Aorta (tissue), 5 donors: ENCODE measurements at regions not wholly inside any gene's neighbourhood (a gene's known extent, or its start where the extent isn't known, plus 50 kb on each side); places are given as distances from the start of the nearest gene placed in this dataset.

Experiments used
- ATAC-seq: fragments of 200-7000 bp; cut with Tn5 transposase; one replicate; pipeline ENCODE4 v1.9.1; 2022; ENCODE audit warnings: moderate library complexity; ENCODE audit not compliant: low FRiP score
- DNase-seq, 2 donors: peaks; one replicate each; pipeline ENCODE4 v3.0.0-alpha.2; 2020
- H3K27ac ChIP-seq, 2 donors: one replicate each; pipeline ENCODE4 v1.5.1; 2013; ENCODE audit warnings: low read length in 2 of 2, mild to moderate bottlenecking in 2 of 2, moderate library complexity in 2 of 2, control low read depth in 1 of 2, inconsistent platforms in 1 of 2, low read depth in 1 of 2
- H3K27me3 ChIP-seq, 2 donors: one replicate each; pipeline ENCODE4 v1.6.1; 2013; ENCODE audit warnings: control low read depth in 1 of 2, low read length in 1 of 2, mild to moderate bottlenecking in 1 of 2, moderate library complexity in 1 of 2; ENCODE audit not compliant: insufficient read depth in 2 of 2, control insufficient read depth in 1 of 2
- H3K36me3 ChIP-seq, 2 donors: one replicate each; pipeline ENCODE4 v1.6.1; 2013; ENCODE audit warnings: control low read depth in 1 of 2, low read length in 1 of 2, mild to moderate bottlenecking in 1 of 2; ENCODE audit not compliant: insufficient read depth in 2 of 2, control insufficient read depth in 1 of 2
- H3K4me1 ChIP-seq, 2 donors: one replicate each; pipeline ENCODE4 v1.6.1; 2013; ENCODE audit warnings: low read length in 2 of 2, control low read depth in 1 of 2, mild to moderate bottlenecking in 1 of 2, moderate library complexity in 1 of 2; ENCODE audit not compliant: insufficient read depth in 2 of 2, control insufficient read depth in 1 of 2
- H3K4me3 ChIP-seq, 2 donors: one replicate each; pipeline ENCODE4 v1.5.1; 2013; ENCODE audit warnings: low read length in 2 of 2, control low read depth in 1 of 2, mild to moderate bottlenecking in 1 of 2
- H3K9me3 ChIP-seq: one replicate; pipeline ENCODE4 v1.6.1; 2013; ENCODE audit warnings: mild to moderate bottlenecking, low read length; ENCODE audit not compliant: control insufficient read depth
- WGBS, 2 donors: extraction: QIAGEN DNeasy Blood & Tissue Kit; methylation state at CpG; one replicate each; pipeline ENCODE4 v1.1.7; 2013; 5-methylcytosine and 5-hydroxymethylcytosine counted together
- intact Hi-C, 2 donors: fragments of 100-400 bp; cut with DNase I; formaldehyde crosslinking; loops; one replicate each; pipeline versions ENCODE4 v1.14.2 to v1.15.0; 2022
- donor health status: healthy with polysubstance abuse.
- donor health status: Bipolar disorder and iron deficiency.
- donor health status: DM: no; HTN: no; CAD: no.
- donor health status: DM: no; HTN: no; CAD: no.
- donor health status: DM: yes; HTN: yes; CAD: no.

DNA sequence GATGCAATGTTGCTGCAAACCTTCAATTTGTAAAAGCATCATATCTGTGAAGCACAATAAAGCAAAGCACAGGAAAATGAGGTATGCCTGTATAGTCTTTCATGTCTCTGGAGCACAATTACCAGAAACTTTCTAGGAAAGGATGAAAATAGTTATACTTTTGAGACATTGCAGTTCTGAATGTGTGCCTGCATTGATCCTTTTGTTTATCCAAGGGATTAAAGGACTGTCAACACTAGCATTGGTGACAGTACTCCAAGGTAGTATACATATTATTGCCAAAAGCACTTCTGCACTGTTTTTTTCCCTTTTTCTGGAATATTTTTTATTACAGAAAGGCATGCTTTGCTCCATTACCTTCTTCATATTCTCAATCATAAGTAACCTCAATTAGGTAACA is 476.0 kb downstream of the GABRG1 start:
- intact Hi-C loops = no loop called here
- Histone ChIP-seq H3K27me3 (no peaks in the 10 kb centered on the region), H3K4me3 (no peak overlapping the region), H3K27ac (no peak overlapping the region), H3K36me3 (no peaks in the 10 kb centered on the region), H3K4me1 (no peaks in the 10 kb centered on the region), H3K9me3 (no peaks in the 10 kb centered on the region)
- no peak for DNase-seq
- ATAC-seq = no peak

DNA sequence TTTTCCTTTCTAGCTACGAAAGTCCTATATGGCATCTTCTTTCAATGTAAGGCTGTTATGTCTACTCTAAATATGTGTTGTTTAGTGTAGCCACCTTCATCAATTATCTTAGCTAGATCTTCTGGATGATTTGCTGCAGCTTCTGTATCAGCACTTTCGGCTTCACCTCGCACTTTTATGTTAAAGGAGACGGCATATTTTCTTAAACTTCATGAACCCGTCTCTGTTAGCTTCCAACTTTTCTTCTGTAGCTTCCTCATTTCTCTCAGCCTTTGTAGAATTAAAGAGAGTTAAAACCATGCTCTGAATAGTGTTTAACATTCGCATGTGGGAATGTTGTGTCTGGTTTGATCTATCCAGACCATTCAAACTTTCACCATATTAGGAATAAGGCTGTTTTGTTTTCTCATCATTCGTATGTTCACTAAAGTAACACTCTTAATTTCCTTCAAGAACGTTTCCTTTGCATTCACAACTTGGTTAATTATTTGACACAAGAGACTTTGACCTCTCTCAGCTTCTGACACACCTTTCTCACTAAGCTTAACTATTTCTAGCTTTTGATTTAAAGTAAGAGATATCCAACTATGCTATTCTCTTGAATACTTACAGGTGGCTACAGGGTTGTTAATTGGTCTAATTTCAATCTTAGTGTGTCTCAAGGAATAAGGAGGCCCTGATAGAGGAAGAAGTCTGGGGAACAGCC is 476.8 kb downstream of the GABRG1 start:
- intact Hi-C loops = no loop called here
- H3K4me1 ChIP-seq = no peaks in the 10 kb centered on the region
- ATAC-seq = no peak
- H3K27me3 ChIP-seq = no peaks in the 10 kb centered on the region
- H3K36me3 ChIP-seq = no peaks in the 10 kb centered on the region
- WGBS, 2 donors = 66 to 73% methylated on average over 8 of the region's 8 CpGs
- no peak overlapping the region for H3K4me3 ChIP-seq
- H3K9me3 ChIP-seq = no peaks in the 10 kb centered on the region
- no peak for DNase-seq
- no peak overlapping the region for H3K27ac ChIP-seq

DNA sequence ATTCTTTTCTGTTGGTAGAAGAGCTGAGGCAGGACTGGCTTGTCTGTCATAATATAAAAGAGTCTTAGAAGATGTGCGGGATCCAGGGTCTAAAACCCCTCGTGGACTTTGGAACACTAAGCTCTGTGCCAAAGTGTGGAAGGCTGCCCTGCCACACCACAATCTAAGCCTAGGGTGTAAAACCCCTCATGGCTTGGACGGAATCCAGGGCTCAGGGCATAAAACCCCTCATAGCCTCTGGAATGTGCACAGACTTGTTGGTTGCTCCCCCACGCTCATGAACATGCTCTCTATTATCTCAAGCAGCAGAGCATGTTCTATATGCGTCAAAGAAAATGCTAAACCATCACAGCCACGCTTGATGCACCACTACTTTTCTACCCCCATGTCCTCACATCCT is 483.6 kb downstream of the GABRG1 start:
- no peaks in the 10 kb centered on the region for H3K27me3 ChIP-seq
- no peak for ATAC-seq
- H3K9me3 ChIP-seq = no peaks in the 10 kb centered on the region
- no peak overlapping the region for H3K27ac ChIP-seq
- H3K4me1 ChIP-seq = no peaks in the 10 kb centered on the region
- H3K4me3 ChIP-seq = no peak overlapping the region
- 77 to 86% methylated on average over 6 of the region's 6 CpGs for WGBS, 2 donors
- intact Hi-C loops = no loop called here
- no peaks in the 10 kb centered on the region for H3K36me3 ChIP-seq
- no peak for DNase-seq

DNA sequence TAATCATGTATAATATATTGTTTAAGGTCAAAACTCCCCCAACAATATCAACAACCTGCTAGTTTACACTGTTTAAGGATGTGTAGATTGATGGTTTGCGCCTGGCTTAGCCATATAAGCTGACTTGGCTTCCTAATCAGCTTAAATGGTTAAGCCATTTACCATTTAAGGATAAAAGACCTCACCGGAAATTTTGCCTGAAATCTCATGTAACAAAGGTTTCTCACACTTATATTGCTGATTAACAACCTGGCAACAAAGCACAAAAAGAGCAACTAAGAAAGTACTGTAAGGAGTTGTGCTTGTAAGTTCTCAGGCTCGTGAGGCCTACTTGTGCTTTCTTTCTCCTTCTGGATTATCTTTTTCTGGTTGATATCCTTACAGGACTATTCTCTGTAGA is 485.2 kb downstream of the GABRG1 start:
- WGBS, 2 donors = 70 to 76% methylated on average over 3 of the region's 3 CpGs

DNA sequence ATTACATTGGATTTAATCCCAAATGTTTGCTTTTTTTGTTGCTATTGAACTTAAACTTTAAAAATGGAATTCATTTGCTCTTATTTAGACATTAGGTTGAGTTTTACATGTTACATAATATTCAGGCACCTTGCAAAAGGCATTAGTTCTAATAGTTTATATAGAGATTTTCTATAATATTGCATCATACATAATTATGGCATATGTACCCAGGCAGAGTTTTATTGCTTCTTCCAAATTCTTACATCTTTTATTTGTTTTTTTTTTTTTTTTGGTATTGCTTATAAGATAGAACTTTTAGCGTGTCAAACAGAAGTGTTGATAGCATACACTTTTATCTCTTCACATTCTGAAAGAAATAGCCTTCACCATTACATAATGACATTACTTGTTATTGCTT is 487.7 kb downstream of the GABRG1 start:
- H3K27ac ChIP-seq = no peak overlapping the region
- H3K9me3 ChIP-seq = no peaks in the 10 kb centered on the region
- no peaks in the 10 kb centered on the region for H3K27me3 ChIP-seq
- ATAC-seq (no peak), DNase-seq (no peak)
- no peaks in the 10 kb centered on the region for H3K36me3 ChIP-seq
- H3K4me1 ChIP-seq = no peaks in the 10 kb centered on the region
- H3K4me3 ChIP-seq = no peak overlapping the region
- 7 to 24% methylated on average over 1 of the region's 1 CpG for WGBS, 2 donors
- intact Hi-C loops = no loop called here

More for the DNA sequence above, 485.2 kb downstream of the GABRG1 start:
- H3K36me3 ChIP-seq = no peaks in the 10 kb centered on the region
- DNase-seq (no peak), ATAC-seq (no peak)
- H3K27me3 ChIP-seq = no peaks in the 10 kb centered on the region
- intact Hi-C loops = no loop called here
- H3K4me3 ChIP-seq = no peak overlapping the region
- no peaks in the 10 kb centered on the region for H3K9me3 ChIP-seq
- H3K4me1 ChIP-seq = no peaks in the 10 kb centered on the region
- no peak overlapping the region for H3K27ac ChIP-seq

DNA sequence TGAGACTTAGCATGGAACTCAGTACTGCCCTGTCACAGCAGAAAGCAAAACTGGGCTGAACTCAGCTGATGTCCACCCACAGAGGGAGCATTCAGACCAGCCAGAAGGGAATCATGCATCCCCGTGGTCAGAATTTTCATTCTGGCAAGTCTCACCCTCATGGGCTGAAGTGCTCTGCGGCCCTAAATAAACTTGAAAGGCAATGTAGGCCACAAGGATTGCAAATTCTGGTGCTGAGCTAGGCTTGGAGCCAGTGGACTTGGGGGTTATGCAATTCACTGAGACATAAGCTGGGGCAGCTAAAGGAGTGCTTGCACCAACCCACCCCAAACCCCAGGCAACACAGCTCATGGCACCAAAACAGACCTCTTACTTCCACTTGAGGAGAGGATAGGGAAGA is 494.1 kb downstream of the GABRG1 start:
- H3K27me3 ChIP-seq = no peaks in the 10 kb centered on the region
- no peaks in the 10 kb centered on the region for H3K36me3 ChIP-seq
- H3K27ac ChIP-seq = no peak overlapping the region
- DNase-seq (no peak), ATAC-seq (no peak)
- H3K4me1 ChIP-seq = no peaks in the 10 kb centered on the region
- H3K9me3 ChIP-seq = no peaks in the 10 kb centered on the region
- no peak overlapping the region for H3K4me3 ChIP-seq
- WGBS, 2 donors = 74 to 76% methylated on average over 2 of the region's 2 CpGs
- intact Hi-C loops = no loop called here

DNA sequence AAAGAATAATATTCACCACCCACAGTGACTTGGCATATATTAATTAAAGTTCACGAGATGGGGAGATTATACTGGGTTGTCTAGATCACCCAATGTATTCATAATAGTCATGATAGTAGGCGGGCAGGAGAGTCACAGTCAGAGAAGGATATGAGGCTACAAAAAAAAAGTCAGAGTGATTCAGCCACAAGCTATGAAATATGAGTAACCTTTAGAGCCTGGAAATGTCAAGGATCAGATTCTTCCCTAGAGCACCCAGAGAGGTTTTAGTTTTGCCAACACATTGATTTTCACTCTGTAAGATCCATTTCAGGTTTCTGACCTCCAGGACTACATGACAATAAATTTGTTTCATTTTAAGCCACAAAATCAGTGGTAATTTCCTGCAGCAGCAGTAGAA is 501.9 kb downstream of the GABRG1 start:
- H3K4me1 ChIP-seq = no peaks in the 10 kb centered on the region
- 55 to 58% methylated on average over 2 of the region's 2 CpGs for WGBS, 2 donors

DNA sequence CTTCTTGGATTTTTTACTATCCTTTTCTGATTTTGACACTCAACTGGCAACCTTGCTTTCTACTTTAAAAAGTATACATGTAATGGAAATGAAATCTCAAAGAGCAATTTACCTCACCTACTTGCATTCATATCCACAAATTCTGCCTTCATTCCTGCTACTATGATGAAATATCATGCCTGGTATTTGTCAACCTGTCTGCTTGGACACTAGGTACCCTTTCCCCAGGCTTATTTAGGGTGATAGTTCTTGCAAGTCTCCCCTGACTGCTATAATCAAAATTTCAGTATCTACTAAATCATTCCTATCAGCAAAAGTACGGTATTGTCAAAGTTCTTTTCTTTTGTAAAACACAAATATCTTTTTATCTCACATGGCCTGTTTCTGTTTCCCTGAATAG is 503.0 kb downstream of the GABRG1 start:
- intact Hi-C loops = no loop called here

More for the DNA sequence above, 501.9 kb downstream of the GABRG1 start:
- DNase-seq (no peak), ATAC-seq (no peak)
- no peak overlapping the region for H3K27ac ChIP-seq
- H3K27me3 ChIP-seq = no peaks in the 10 kb centered on the region
- H3K36me3 ChIP-seq = no peaks in the 10 kb centered on the region
- H3K9me3 ChIP-seq = no peaks in the 10 kb centered on the region
- H3K4me3 ChIP-seq = no peak overlapping the region
- intact Hi-C loops = no loop called here

DNA sequence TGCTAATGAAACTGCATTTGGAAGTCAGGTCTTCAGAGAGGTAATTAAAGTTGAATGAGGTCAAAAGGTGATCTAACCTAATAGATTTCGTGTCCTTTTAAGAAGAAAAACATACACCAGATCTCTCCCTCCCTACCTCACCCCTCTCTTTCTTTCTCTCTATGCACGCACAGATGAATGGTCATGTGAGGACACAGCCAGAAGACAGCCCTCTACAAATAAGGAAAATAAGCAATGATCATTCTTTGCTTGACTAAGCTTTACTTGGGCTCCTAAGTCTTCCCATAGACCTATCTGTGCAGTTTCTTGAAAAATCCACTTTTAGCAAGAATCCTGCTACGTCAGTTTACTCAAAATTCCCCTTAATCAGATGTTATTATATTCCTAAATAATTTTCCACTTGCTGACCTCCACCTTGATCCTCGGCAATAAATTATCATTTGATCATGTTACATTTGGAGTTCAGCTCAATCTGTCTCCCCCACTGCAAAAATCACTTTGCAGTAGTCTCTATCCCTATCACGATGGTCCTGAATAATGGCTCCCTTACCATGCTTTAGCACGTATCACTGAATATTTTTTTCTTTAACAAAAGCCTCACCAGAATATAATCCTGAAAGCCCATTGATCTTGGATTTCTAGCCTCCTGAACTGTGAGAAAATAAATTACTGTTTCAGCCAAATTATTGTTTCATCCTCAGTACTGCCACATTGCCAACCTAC is 527.3 kb downstream of the GABRG1 start:
- Histone ChIP-seq H3K4me3 (no peak overlapping the region), H3K9me3 (no peaks in the 10 kb centered on the region), H3K36me3 (no peaks in the 10 kb centered on the region), H3K4me1 (no peaks in the 10 kb centered on the region), H3K27me3 (no peaks in the 10 kb centered on the region), H3K27ac (no peak overlapping the region)
- DNase-seq (no peak), ATAC-seq (no peak)
- 57 to 65% methylated on average over 6 of the region's 6 CpGs for WGBS, 2 donors
- intact Hi-C loops = no loop called here

More for the DNA sequence above, 503.0 kb downstream of the GABRG1 start:
- Histone ChIP-seq H3K36me3 (no peaks in the 10 kb centered on the region), H3K4me1 (no peaks in the 10 kb centered on the region), H3K4me3 (no peak overlapping the region), H3K9me3 (no peaks in the 10 kb centered on the region), H3K27ac (no peak overlapping the region), H3K27me3 (no peaks in the 10 kb centered on the region)
- DNase-seq (no peak), ATAC-seq (no peak)
- WGBS, 2 donors = 38 to 49% methylated on average over 1 of the region's 1 CpG
